Loucy (cell line): ENCODE measurements at regions not wholly inside any gene's neighbourhood (a gene's known extent, or its start where the extent isn't known, plus 50 kb on each side); places are given as distances from the start of the nearest gene placed in this dataset.
"Not testable (repeated sequence)": the region's sequence is repeated elsewhere in the genome, so short reads cannot be mapped to it uniquely, and the experiment has no call there.

Source experiments
- CTCF ChIP-seq: fragments of 200-600 bp; sonication (generic); conservative IDR thresholded peaks from 2 replicates; pipeline ENCODE4 v1.5.1; 2014; ENCODE audit warnings: mild to moderate bottlenecking, antibody characterized with exemption, low read length
- EZH2phosphoT487 ChIP-seq: fragments of 200-600 bp; IDR thresholded peaks from 2 replicates; pipeline ENCODE4 v1.6.1; 2018; ENCODE audit warnings: antibody characterized with exemption, mild to moderate bottlenecking, moderate library complexity, borderline replicate concordance

GRCh38 chr7:65504504-65505319, 131.1 kb downstream of the ZNF92 start:
- not testable (repeated sequence) for TF ChIP-seq CTCF, EZH2phosphoT487
